ENCODE measurements at regions not wholly inside any gene's neighbourhood (a gene's known extent, or its start where the extent isn't known, plus 50 kb on each side); places are given as distances from the start of the nearest gene placed in this dataset.

DNA sequence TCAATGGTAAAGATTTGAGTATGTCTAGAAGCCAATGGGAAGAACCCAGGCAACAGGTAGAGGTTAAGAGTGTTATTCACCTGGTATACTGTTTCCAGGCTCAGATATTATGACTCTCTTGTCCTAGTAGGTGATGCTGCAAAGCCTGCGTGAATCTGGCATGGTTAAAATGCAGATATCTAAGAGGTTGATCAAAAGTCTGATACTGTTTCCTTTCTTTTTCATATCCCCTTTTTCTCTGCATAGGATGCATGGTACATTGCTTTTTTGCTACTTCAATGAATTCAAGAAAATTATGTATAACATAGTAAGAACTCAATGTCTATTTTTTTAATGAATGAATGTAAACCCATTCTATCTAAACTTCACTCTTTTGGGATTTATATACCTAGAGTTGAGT is 284.3 kb upstream of the KHDRBS2 start:
- H3K27me3 ChIP-seq (ENCODE audit: control insufficient read depth, insufficient read depth, low read length) = no peaks in the 10 kb centered on the region
- H3K9me3 ChIP-seq (ENCODE audit: control insufficient read depth, insufficient read depth, low read depth, low read length) = no peaks in the 10 kb centered on the region
- H3K36me3 ChIP-seq (ENCODE audit: control insufficient read depth, insufficient read depth, low read length) = no peaks in the 10 kb centered on the region
- H3K4me1 ChIP-seq (ENCODE audit: control insufficient read depth, insufficient read depth, low read length) = no peaks in the 10 kb centered on the region
- no peak overlapping the region for H3K9ac ChIP-seq (ENCODE audit: low read length)
- H3K4me3 ChIP-seq (ENCODE audit: low read depth, low read length) = no peak overlapping the region
- no peak overlapping the region for H3K27ac ChIP-seq (ENCODE audit: low read depth, low read length)

DNA sequence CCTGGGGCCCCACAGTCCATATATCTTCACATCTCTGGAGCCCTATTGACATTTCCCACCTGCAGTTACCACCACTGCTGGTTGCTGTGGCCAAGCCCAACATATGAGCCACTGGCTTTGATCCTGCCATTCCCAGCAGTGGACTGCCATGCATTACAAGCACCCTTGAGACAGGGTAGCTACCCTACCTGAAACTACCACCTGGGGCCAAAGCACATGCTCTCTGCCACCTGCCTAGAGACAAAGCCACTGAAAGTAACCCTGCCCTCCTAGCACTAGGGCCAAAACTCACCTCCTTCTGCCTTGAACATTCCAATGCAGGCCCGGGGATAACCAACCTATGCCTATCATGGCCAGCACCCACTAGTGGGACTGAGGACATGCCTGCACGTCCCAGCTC is 255.5 kb upstream of the KHDRBS2 start:
- Histone ChIP-seq H3K27me3 (ENCODE audit: control insufficient read depth, insufficient read depth, low read length) (no peaks in the 10 kb centered on the region), H3K9ac (ENCODE audit: low read length) (no peak overlapping the region), H3K9me3 (ENCODE audit: control insufficient read depth, insufficient read depth, low read depth, low read length) (no peaks in the 10 kb centered on the region), H3K36me3 (ENCODE audit: control insufficient read depth, insufficient read depth, low read length) (no peaks in the 10 kb centered on the region), H3K27ac (ENCODE audit: low read depth, low read length) (no peak overlapping the region), H3K4me1 (ENCODE audit: control insufficient read depth, insufficient read depth, low read length) (no peaks in the 10 kb centered on the region), H3K4me3 (ENCODE audit: low read depth, low read length) (no peak overlapping the region)

DNA sequence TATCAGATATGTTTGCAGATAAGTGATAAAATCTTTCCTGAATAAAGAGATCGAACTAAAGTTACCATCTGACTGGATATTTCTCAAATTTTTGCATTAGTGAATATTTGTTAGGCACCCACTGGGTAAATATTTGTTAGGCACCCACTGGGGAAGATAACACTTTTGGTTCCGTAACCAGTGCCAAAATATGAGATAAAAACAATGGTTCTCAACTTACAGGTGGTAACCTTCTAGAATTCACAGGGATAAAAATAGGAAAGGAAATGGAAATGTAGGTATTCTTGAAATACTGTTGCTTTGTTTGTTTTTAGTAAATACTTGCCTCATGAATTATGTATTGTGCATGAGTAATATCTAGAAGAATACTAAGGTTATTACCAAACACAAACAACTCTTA is 245.0 kb upstream of the KHDRBS2 start:
- no peaks in the 10 kb centered on the region for H3K9me3 ChIP-seq (ENCODE audit: control insufficient read depth, insufficient read depth, low read depth, low read length)

DNA sequence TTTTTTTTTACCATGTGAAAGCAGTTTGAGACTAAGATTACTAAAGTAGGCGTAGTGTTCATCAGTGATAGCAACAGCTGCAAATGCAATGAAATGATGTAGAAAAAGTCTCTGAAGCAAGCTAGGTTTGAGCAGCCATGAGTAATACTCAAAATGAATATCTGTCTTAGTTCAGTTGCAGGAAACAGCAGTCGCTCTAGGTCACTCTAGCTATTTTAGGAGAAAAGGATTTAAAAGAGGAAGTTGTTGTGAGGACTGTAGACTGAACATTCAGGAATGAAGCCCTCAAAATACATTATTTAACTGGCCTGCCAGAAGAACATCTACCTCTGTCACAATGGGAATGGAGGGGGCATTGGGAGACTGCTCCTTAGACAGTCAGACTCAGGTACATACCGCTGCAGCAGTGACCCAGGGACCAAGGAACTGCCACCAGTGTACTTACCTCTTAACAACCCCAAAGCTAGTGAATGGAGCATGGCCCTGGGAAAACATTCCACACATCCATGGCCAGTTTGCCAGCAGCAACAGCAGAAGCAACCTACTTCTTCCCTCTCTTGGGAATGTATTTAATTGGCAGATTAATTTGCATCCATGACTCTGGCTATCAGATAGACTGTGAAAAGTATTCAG is 243.0 kb upstream of the KHDRBS2 start:
- no peaks in the 10 kb centered on the region for H3K36me3 ChIP-seq (ENCODE audit: control insufficient read depth, insufficient read depth, low read length)
- no peak overlapping the region for H3K27ac ChIP-seq (ENCODE audit: low read depth, low read length)
- H3K9ac ChIP-seq (ENCODE audit: low read length) = no peak overlapping the region
- H3K4me1 ChIP-seq (ENCODE audit: control insufficient read depth, insufficient read depth, low read length) = no peaks in the 10 kb centered on the region
- no peaks in the 10 kb centered on the region for H3K27me3 ChIP-seq (ENCODE audit: control insufficient read depth, insufficient read depth, low read length)
- H3K9me3 ChIP-seq (ENCODE audit: control insufficient read depth, insufficient read depth, low read depth, low read length) = no peaks in the 10 kb centered on the region
- no peak overlapping the region for H3K4me3 ChIP-seq (ENCODE audit: low read depth, low read length)

More for the DNA sequence above, 245.0 kb upstream of the KHDRBS2 start:
- H3K27ac ChIP-seq (ENCODE audit: low read depth, low read length) = no peak overlapping the region
- H3K27me3 ChIP-seq (ENCODE audit: control insufficient read depth, insufficient read depth, low read length) = no peaks in the 10 kb centered on the region
- no peak overlapping the region for H3K4me3 ChIP-seq (ENCODE audit: low read depth, low read length)
- H3K9ac ChIP-seq (ENCODE audit: low read length) = no peak overlapping the region
- H3K36me3 ChIP-seq (ENCODE audit: control insufficient read depth, insufficient read depth, low read length) = no peaks in the 10 kb centered on the region
- no peaks in the 10 kb centered on the region for H3K4me1 ChIP-seq (ENCODE audit: control insufficient read depth, insufficient read depth, low read length)

- H3K27me3 ChIP-seq (ENCODE audit: control insufficient read depth, insufficient read depth, low read length) = no peaks in the 10 kb centered on the region
- H3K9me3 ChIP-seq (ENCODE audit: control insufficient read depth, insufficient read depth, low read depth, low read length) = no peaks in the 10 kb centered on the region
- no peak overlapping the region for H3K27ac ChIP-seq (ENCODE audit: low read depth, low read length)
- no peaks in the 10 kb centered on the region for H3K36me3 ChIP-seq (ENCODE audit: control insufficient read depth, insufficient read depth, low read length)
- no peak overlapping the region for H3K9ac ChIP-seq (ENCODE audit: low read length)
- H3K4me3 ChIP-seq (ENCODE audit: low read depth, low read length) = no peak overlapping the region
- no peaks in the 10 kb centered on the region for H3K4me1 ChIP-seq (ENCODE audit: control insufficient read depth, insufficient read depth, low read length)
These were observed 237.6 kb upstream of the KHDRBS2 start for GRCh38 chr6:62523630-62524029.

- H3K4me1 ChIP-seq (ENCODE audit: control insufficient read depth, insufficient read depth, low read length) = peaks cover 22% of the 10 kb centered on the region
- no peaks in the 10 kb centered on the region for H3K9me3 ChIP-seq (ENCODE audit: control insufficient read depth, insufficient read depth, low read depth, low read length)
- no peak overlapping the region for H3K4me3 ChIP-seq (ENCODE audit: low read depth, low read length)
- H3K27me3 ChIP-seq (ENCODE audit: control insufficient read depth, insufficient read depth, low read length) = no peaks in the 10 kb centered on the region
- no peaks in the 10 kb centered on the region for H3K36me3 ChIP-seq (ENCODE audit: control insufficient read depth, insufficient read depth, low read length)
- no peak overlapping the region for H3K27ac ChIP-seq (ENCODE audit: low read depth, low read length)
- H3K9ac ChIP-seq (ENCODE audit: low read length) = no peak overlapping the region
These were observed 233.5 kb upstream of the KHDRBS2 start for GRCh38 chr6:62519574-62519973.

GRCh38 chr6:62516291-62517141 is 230.5 kb upstream of the KHDRBS2 start:
- Histone ChIP-seq H3K4me3 (ENCODE audit: low read depth, low read length) (peak overlapping the region; percentile 27; the same call in 1 of the 2 replicates), H3K27me3 (ENCODE audit: control insufficient read depth, insufficient read depth, low read length) (no peaks in the 10 kb centered on the region), H3K4me1 (ENCODE audit: control insufficient read depth, insufficient read depth, low read length) (peaks cover 22% of the 10 kb centered on the region), H3K36me3 (ENCODE audit: control insufficient read depth, insufficient read depth, low read length) (no peaks in the 10 kb centered on the region), H3K9me3 (ENCODE audit: control insufficient read depth, insufficient read depth, low read depth, low read length) (no peaks in the 10 kb centered on the region), H3K27ac (ENCODE audit: low read depth, low read length) (peak overlapping the region; percentile 59), H3K9ac (ENCODE audit: low read length) (no peak overlapping the region)

- no peaks in the 10 kb centered on the region for H3K36me3 ChIP-seq (ENCODE audit: control insufficient read depth, insufficient read depth, low read length)
- H3K4me3 ChIP-seq (ENCODE audit: low read depth, low read length) = no peak overlapping the region
- no peaks in the 10 kb centered on the region for H3K27me3 ChIP-seq (ENCODE audit: control insufficient read depth, insufficient read depth, low read length)
- H3K9ac ChIP-seq (ENCODE audit: low read length) = no peak overlapping the region
- peaks cover 3% of the 10 kb centered on the region; the same call in 1 of the 2 replicates for H3K9me3 ChIP-seq (ENCODE audit: control insufficient read depth, insufficient read depth, low read depth, low read length)
- H3K4me1 ChIP-seq (ENCODE audit: control insufficient read depth, insufficient read depth, low read length) = no peaks in the 10 kb centered on the region
- H3K27ac ChIP-seq (ENCODE audit: low read depth, low read length) = no peak overlapping the region
These were observed 206.3 kb upstream of the KHDRBS2 start for GRCh38 chr6:62492192-62492822.

- peaks cover 10% of the 10 kb centered on the region; the same call in 1 of the 2 replicates for H3K4me1 ChIP-seq (ENCODE audit: control insufficient read depth, insufficient read depth, low read length)
- no peak overlapping the region for H3K9ac ChIP-seq (ENCODE audit: low read length)
- no peak overlapping the region for H3K4me3 ChIP-seq (ENCODE audit: low read depth, low read length)
- no peaks in the 10 kb centered on the region for H3K27me3 ChIP-seq (ENCODE audit: control insufficient read depth, insufficient read depth, low read length)
- H3K36me3 ChIP-seq (ENCODE audit: control insufficient read depth, insufficient read depth, low read length) = no peaks in the 10 kb centered on the region
- no peak overlapping the region for H3K27ac ChIP-seq (ENCODE audit: low read depth, low read length)
- H3K9me3 ChIP-seq (ENCODE audit: control insufficient read depth, insufficient read depth, low read depth, low read length) = no peaks in the 10 kb centered on the region
These were observed 194.5 kb upstream of the KHDRBS2 start for GRCh38 chr6:62480544-62480943.

- H3K36me3 ChIP-seq (ENCODE audit: control insufficient read depth, insufficient read depth, low read length) = no peaks in the 10 kb centered on the region
- no peaks in the 10 kb centered on the region for H3K9me3 ChIP-seq (ENCODE audit: control insufficient read depth, insufficient read depth, low read depth, low read length)
- no peak overlapping the region for H3K9ac ChIP-seq (ENCODE audit: low read length)
- H3K4me3 ChIP-seq (ENCODE audit: low read depth, low read length) = no peak overlapping the region
- peaks cover 10% of the 10 kb centered on the region; the same call in 1 of the 2 replicates for H3K4me1 ChIP-seq (ENCODE audit: control insufficient read depth, insufficient read depth, low read length)
- no peak overlapping the region for H3K27ac ChIP-seq (ENCODE audit: low read depth, low read length)
- no peaks in the 10 kb centered on the region for H3K27me3 ChIP-seq (ENCODE audit: control insufficient read depth, insufficient read depth, low read length)
These were observed 193.7 kb upstream of the KHDRBS2 start for GRCh38 chr6:62479697-62480220.

- Histone ChIP-seq H3K9ac (ENCODE audit: low read length) (no peak overlapping the region), H3K27ac (ENCODE audit: low read depth, low read length) (no peak overlapping the region), H3K4me1 (ENCODE audit: control insufficient read depth, insufficient read depth, low read length) (peaks cover 10% of the 10 kb centered on the region; the same call in 1 of the 2 replicates), H3K36me3 (ENCODE audit: control insufficient read depth, insufficient read depth, low read length) (no peaks in the 10 kb centered on the region), H3K27me3 (ENCODE audit: control insufficient read depth, insufficient read depth, low read length) (no peaks in the 10 kb centered on the region), H3K9me3 (ENCODE audit: control insufficient read depth, insufficient read depth, low read depth, low read length) (no peaks in the 10 kb centered on the region), H3K4me3 (ENCODE audit: low read depth, low read length) (no peak overlapping the region)
These were observed 188.8 kb upstream of the KHDRBS2 start for GRCh38 chr6:62474793-62475192.

Measured in HUES6 (cell line).